HG03108 (cell line): ENCODE measurements at regions not wholly inside any gene's neighbourhood (a gene's known extent, or its start where the extent isn't known, plus 50 kb on each side); places are given as distances from the start of the nearest gene placed in this dataset.
"Not testable (repeated sequence)": the region's sequence is repeated elsewhere in the genome, so short reads cannot be mapped to it uniquely, and the experiment has no call there.

ENCODE experiments used
- ATAC-seq: cut with Tn5 transposase; IDR thresholded peaks from one replicate; pipeline ENCODE4 v1.9.1; 2021; ENCODE audit warnings: moderate library complexity; ENCODE audit not compliant: unreplicated experiment

DNA sequence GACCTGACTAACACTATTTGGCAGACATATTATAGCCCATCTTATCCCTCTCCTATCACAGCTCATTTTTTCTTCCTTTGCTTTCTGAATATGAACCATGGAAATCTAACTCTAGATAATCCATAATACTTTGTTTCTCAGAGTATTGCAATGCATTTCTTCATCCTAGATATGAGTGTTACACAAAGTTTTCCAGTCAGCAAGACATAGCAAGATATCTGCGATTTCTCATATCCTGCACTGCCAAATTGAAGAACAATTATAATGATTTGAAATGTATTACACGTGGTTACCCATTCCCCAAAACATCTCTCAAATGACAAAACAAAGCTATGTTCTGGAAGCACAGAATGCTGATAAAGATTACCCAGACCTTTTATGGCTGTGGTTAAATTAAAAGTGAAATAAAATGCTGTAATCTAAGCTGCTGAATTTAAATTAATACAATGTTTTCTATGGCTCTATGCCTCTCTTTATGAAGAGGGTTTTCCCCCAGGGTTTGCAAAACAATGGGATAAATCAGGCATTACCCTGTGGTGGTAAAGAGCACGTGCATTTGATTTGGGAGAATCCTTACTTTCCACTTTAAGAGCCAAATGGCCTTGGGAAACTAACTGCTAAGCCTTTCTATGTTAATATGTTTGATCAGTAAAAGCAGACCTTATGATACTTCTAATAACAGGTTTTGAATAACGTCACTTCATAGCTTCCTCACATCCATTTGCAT is 1291.0 kb upstream of the CNTN5 start:
- no peak for ATAC-seq

DNA sequence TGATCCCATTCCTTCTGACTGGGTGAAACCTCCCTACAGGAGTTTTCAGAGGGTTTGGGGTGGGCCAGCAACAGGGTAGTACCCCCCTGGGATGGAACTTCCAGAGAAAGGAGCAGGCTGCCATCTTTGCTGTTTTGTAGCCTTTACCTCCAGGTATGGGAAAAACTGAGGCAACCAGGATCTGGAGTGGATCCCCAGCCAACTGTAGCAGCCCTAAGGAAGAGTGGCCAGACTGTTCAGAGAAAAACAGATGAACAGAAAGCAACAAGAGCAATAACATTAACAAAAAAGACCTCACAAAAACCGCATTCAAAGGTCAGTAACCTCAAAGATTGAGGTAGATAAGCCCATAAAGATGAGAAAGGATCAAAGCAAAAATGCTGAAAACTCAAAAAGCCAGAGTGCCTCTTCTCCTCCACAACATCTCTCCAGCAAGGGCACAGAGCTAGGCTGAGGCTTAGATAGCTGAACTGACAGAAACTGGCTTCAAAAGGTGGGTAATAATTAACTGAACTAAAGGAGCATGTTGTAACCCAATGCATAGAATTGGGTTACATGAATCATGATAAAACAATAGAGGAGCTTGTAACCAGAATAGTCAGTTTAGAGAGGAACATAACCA is 1288.6 kb upstream of the CNTN5 start:
- no peak for ATAC-seq

DNA sequence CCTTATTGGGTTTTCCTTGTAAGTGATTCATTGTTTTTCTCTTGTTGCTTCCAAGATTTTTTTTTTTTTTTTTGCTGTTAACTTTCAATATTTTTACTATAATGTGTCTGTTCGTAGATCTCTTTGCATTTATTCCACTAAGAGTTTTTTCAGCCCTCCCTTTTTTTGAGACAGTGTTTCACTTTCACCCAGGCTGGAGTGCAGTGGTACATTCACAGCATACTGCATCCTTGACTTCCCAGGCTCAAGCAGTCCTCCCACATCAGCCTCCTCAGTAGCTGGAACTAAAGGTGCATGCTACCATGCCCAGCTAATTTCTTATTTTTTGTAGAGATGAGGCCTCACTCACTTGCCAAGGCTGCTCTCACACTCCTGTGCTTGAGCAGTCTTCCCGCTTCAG is 1282.0 kb upstream of the CNTN5 start:
- ATAC-seq: no peak

DNA sequence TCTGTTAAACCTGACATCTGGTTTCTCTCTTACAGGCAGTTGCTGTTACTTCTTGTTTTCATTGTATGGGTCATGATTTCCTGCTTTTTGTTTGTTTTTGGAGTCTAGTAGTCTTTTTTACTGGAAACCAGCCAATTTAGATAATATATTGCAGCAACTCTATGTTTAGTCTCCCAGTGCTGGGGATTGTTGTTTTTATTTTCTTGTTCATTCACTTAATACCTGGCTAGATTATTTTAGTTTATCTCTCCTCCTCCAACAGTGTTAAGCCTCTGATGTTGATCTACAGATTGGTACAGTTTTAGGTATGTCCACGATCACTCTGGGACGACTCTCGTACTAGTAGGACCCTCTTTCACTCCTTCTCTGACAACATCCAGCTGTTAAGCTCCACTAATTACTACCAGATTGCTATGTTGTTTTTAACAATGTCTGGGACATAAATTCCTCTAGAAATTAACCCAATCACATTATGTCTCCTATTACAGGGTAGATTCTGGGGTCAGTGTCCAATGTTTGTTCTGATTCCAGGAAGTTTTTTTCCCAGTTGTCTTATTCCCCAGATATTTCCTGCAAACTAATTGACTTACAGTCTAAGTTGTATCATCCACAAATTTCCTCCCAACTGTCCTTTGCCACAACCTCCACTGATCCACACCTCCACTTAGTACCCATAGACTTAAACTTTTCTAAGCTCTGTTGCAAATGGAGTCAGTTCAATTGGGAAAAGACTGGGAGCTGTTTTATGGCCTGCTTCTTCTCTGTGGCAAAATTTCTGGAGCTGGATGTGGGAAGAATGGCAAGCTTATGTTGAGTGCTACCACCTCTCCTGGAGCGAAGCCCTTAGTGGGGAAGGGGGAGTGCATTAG is 1280.6 kb upstream of the CNTN5 start:
- ATAC-seq: no peak

DNA sequence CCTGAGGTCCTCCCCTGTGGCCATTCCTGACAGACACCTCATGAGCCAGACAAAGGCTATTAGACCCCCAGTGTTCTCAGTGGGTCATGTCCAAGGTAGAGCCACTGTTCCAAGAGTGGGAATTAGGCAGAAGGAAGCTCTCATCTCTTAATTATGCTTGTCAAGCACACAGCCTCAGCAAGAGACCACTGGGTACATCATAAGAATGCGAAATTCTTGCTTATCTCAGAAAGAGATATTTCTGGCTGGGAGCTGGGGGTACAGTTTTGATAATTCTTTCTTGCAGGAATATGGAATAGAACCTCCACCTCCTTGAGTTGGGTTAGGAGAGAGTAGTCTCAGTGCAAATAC is 1280.0 kb upstream of the CNTN5 start:
- ATAC-seq: no peak

DNA sequence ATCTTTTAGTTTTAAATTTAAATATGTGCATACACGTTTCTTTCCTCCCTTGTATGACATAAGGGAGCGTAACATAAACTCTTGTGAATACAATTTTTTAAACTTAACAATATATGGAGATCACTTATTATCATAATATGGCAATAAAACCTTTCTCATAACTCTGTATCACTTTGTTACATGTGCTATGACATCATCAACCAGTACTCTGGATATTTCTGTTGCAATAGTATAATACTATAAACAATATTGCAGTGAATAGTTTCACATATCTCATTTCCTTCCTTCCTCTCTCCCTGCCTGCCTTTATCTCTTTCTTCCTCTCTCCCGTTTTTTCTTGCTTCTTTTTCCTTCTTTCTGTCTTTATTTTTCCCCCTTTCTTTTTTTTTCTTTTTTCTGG is 1278.0 kb upstream of the CNTN5 start:
- no peak for ATAC-seq

DNA sequence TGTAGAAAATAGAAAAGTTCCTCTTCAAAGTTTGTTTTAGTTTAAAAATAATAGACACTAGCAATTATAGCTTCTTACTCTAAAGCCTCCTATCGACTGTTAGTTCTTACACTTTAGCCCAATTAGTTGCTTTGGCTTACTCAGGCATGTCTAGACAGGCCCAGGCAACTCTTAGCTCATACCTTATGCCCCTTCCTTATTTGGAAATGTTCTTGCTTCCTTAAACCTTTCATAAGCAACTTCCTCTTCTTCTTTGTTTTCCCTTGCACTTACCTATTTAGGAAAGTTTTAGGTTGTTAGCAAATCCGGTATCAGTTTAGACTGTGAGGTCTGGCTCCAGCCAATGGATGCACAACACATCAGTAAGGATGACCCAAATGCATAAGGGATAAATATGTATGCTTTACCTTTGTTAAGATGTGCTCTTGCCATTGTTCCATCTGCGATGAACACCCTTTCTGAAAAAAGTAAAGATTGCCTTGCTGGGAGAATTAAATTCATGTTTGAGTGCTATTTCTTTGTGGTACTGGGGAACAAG is 1277.5 kb upstream of the CNTN5 start:
- ATAC-seq: no peak

DNA sequence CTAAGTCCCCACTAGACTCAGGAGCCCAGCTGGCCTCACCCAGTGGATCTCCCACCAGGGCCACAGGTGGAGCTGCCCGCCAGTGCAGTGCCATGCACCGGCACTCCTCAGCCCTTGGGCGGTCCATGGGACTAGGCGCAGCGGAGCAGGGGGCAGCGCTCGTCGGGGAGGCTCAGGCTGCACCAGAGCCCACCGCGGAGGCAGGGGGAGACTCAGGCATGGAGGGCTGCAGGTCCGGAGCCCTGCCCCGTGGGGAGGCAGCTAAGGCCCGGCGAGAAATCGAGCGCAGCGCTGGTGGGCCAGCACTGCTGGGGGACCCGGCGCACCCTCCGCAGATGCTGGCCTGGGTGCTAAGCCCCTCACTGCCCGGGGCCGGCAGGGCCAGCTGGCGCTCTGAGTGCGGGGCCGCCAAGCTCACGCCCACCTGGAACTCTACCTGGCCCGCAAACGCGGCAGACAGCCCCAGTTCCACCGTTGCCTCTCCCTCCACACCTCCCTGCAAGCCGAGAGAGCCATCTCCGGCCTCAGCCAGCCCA is 1275.2 kb upstream of the CNTN5 start:
- ATAC-seq: no peak

DNA sequence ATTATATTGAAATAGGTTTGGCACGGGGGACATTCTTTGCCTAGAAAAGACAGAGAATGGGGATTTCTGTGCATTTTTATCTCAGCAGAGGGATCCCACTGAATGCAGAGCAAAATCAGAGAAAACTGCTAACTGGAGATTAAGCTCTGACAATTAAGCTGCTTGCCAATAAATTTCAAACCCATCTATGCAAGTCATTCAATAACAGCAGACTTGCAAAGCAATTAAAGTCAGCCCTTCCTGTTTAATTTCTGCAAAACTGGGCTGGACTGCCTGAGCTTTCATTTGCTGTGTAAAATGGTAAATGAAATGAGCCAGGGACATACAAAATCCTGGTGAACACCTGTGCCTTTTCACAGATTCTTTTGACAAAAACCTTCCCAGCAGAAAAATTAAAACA is 1273.9 kb upstream of the CNTN5 start:
- no peak for ATAC-seq

DNA sequence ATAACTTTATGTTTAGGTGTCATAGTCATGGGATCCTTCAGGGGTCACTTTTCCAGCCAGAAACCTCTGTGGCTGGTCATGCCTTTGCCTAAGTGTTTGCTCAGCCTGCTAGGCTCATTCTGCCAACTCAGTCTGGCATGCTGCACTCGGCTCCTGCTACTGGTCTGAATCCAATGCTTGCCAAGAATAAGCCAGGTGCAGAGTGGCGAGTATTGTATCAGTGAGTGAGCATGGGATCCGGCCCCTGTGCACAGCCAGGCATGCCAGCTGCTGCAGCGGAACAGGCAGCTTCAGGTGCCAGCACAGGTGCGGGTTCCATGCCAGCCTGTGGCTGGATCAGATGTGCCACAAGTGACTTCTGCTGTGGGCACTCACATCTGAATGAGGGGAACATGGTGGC is 1269.3 kb upstream of the CNTN5 start:
- ATAC-seq: no peak

DNA sequence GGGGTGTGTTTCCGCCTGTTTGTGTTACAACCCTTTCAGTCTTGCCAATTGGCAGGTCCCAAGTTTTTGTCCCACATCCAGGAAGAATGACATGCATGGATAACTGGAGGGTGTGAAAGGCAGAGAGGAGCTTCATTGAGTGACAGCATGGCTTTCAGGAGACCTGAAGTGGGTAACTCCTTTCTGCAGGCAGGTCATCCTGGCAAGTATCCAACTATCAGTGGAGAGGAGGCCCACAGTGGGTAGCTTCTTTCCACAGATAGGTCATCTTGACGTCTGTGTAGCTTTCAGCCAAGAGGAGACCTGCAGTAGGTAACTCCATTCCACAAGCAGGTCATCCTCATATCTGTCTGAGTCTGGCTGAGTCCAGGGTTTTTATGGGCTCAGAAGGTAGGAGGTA is 1268.8 kb upstream of the CNTN5 start:
- no peak for ATAC-seq

DNA sequence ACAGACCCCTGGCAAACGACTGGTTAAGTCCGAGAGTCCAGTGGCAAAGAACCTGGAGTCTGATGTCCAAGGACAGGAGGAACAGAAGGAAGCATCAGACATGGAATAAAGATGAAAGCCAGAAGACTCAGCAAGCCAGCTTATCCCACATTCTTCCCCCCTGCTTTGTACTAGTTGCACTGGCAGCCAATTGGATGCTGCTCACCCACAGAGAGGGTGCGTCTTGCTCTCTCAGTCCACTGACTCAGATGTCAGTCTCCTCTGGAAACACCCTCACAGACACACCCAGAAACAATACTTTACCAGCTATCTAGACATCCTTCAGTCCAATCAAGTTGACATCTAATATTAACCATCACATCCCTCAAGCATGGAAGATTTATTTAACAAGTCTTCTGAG is 1265.8 kb upstream of the CNTN5 start:
- no peak for ATAC-seq

DNA sequence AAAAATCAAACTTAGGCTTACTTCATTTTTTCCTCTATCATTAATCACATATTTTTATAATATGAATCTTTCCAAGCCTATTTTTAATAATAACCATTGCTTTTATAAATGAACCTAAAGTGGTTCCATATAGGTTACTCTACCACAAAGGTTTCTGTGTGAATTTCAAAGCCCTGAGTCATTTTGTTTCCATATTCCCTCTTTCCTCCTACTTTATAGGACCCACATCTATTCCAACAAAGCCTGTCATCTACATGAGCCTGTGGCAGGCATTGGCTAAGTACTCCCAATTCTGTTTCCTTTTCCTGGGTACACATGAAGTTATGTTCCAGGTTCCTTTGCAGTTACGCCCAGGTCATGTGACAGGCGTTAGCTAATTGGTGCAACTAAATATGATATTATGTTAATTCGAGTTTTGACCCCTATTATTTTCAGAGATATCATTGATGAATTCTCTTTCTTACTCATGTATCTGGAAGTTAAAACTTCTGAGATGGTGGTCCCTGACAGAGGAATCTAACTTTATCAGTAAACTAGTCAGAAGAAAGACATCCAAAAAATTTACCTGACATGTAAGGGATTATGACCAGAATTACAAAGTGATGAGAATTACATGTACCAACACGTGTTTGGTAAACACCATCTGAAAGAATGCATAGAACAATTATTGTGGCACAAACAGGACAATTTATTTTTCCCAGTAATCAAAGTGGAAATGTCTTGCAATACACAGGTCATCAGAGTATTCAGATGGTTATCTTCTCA is 1264.0 kb upstream of the CNTN5 start:
- no peak for ATAC-seq

DNA sequence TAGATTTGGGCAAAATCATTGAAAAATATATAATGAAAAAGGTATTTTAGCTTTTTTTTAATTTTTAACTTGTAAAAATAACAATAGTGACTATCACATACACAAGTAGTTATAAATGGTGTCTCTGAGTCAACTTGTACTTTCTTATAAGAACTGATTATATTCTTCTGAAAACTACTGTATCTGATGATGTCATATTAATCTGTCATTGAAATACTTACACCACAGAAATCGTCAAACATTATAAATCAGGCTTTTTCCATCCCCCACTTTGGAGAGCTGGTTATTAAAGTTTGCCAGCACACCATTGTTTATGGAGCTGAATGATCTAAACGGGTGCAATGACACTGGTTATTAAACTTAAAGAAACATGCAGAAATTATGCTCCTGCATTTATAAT is 1259.6 kb upstream of the CNTN5 start:
- no peak for ATAC-seq

DNA sequence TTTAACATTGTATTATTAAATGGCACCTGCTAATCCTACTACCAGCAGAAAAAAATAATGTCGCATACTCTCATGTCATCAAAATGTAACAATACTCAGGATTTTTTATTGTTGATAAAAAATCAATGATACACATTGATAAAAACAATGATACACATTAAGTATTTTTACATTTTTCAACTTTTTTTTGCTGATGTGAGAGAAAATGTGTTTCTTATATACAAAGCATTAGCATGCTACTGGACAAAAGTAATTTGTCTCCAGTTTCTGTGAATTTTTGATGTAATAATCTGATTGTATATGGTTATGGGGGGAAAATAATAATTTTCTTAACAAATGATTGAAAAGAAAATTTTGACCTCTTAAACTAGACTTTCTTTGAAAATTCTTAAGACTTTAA is 1256.6 kb upstream of the CNTN5 start:
- ATAC-seq: no peak

DNA sequence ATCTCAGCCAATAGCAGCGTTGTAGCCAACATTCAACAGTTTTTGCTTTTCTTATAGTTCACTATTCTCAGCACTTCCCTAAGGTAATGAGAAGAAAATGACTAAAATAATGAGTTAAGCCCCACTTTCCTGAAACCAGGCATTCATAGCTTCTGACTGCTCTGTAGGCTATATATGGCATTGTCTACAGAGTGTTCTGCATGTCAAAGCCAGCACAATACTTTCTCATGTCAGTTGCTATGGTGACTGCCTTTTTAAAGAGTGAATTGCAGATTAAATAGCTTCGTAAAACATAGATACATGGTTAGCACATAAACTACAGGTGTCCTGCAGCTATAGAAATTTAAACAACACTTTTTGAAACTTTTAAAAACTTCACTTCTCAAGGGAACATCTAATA is 1256.1 kb upstream of the CNTN5 start:
- ATAC-seq: no peak

DNA sequence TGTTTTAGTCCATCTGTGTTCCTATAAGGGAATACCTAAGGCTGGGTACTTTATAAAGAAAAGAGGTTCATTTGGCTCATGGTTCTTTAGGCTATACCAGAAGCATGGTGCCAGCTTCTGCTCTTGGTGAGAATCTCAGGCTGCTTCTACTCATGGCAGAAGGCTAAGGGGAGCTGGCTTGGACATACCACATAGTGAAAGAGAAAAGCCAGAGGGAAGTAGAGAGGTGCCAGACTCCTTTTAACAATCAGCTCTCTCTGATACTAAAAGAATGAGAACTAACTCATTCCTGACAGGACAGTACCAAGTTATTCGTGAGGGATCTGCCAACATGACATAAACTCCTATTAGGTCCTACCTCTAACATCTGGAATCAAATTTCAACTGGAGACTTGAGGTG is 1250.2 kb upstream of the CNTN5 start:
- ATAC-seq: no peak

DNA sequence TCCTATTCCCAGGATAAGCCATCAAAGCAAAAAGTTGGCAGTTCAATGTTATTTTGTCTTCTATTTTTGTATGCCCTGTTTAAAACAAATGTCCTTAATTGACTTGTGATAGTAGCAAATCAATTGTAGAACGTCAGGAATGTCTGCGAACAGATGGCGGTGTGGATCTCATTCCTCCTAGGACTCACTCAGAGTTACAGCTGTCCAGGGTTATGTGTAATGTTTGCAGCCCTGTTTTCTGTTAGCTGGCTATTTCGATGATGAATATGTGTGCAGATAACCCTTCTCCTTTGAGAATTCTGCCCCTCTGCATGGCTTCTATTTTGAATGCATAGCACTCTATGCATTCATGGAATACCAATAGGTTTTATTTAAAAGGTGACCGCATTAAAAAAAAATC is 1248.0 kb upstream of the CNTN5 start:
- no peak for ATAC-seq

DNA sequence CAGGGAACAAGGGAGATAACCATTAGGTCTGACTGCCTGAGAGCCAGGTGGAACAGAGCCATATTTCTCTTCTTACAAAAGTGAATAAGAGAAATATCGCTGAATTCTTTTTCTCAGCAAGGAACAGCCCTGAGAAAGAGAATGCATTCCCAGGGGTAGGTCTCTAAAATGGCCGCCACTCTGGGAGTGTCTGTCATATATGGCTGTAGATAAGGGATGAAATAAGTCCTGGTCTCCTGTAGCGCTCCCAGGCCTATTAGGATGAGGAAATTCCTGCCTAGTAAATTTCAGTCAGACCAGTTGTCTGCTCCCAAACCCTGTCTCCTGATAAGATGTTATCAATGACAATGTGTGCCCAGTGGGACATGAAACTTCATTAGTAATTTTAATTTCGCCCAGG is 1236.4 kb upstream of the CNTN5 start:
- ATAC-seq: not testable (repeated sequence)

DNA sequence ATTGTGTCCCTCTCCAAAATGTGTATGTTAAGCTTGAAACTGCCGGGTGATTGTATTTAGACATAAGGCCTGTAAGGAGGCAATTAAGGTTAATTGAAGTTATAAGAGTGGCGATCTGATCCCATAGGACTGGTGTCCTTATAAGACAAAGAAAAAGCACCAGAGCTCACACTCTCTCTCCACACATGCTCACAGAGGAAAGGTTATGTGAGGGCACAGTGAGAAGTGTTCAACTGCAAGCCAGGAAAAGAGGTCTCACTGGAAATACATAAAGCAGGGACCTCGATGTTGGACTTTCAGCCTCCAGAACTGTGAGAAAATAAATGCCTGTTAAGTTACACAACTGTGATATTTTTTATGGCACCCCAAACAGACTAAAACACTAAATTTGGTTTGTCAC is 1233.8 kb upstream of the CNTN5 start:
- no peak for ATAC-seq

DNA sequence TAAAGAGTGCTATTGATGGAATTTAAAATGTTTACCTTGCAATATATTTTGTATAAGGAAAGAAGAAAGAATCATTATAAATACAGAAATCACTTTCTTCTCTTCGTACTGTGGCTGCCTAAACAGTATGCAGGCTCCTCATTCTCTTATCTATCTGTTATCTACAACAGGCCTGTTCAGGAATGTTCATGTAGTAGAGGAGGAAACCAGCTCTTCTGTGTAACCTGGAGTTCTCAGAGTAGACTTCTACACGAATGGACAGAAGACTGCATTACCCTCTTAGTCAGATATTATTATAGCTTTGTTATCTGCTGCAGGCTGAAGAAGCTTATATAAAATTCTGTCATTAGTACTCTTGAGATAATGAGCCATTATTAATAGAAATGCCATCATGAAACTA is 1225.9 kb upstream of the CNTN5 start:
- ATAC-seq: no peak
